ENCODE measurements at regions not wholly inside any gene's neighbourhood (a gene's known extent, or its start where the extent isn't known, plus 50 kb on each side); places are given as distances from the start of the nearest gene placed in this dataset.

GRCh38 chr18:10030816-10031541 is 117.2 kb downstream of the VAPA start:
- intact Hi-C loops (cut with DNase I), result no loop called here
- ATAC-seq (peak; percentile 27), DNase-seq (ENCODE audit: low spot score) (no peak)

- intact Hi-C loops (cut with DNase I), result no loop called here
- ATAC-seq, result peak; percentile 66
- no peak for DNase-seq (ENCODE audit: low spot score)
Observed at GRCh38 chr18:10032331-10033015, 118.7 kb downstream of the VAPA start.

GRCh38 chr18:10033016-10033399 is 119.2 kb downstream of the VAPA start:
- intact Hi-C loops (cut with DNase I), result no loop called here
- DNase-seq (ENCODE audit: low spot score) (no peak), ATAC-seq (peak; percentile 7)

DNA sequence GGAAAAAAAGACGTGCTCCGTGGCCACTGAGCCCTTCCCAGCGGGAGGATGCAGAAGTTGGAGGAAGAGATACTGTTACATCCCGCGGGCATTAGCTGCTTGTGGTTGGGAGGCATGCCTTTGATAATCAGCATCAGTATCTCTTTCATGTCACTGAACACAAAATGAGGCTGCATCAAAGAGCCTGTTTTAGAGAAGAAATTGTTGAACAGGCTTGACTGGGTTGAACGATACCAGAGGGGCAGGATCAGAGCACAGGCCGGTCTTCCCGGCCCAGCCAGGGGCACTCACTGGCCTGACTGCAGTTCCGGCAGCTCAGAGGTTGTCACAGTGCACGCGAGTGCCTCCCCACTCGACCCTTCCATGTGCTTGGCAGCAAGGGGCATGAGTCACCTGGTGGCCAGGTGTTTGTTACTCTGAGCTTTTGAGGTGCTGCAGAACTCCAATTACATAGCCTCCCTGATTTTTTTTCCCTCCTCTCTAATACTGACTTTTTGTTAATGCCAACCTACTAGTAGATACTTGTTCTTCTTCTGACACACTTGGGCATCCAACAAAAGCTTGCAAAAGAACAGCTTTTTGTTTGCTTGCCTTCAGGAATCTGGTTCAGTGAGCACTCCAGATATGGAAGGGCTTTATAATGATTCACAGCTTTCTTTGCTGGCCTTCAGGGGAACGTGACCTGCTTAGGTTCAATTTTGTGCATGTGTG is 121.6 kb downstream of the VAPA start:
- intact Hi-C loops (cut with DNase I), result no loop called here
- DNase-seq (ENCODE audit: low spot score) (no peak), ATAC-seq (peak; percentile 31)

DNA sequence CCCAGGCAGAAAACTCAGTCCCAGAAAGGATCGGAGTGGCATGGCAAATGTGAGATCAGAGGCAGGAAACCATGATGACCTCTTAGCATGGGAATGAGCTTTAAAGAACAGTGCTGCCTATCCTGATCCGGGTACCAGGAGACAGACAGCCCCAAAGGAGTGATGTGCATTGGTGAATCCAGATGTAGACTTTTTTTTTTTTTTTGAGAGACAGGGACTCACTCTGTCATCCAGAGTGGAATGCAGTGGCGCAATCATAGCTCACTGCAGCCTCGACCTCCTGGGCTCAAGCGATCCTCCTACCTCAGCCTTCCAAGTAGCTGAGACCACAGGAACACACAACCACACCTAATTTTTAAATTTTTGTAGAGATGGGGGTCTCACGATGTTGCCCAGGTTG is 122.7 kb downstream of the VAPA start:
- no peak for DNase-seq (ENCODE audit: low spot score)

GRCh38 chr18:10037181-10037580 is 123.4 kb downstream of the VAPA start:
- no peak for ATAC-seq
- intact Hi-C loops (cut with DNase I), result no loop called here
- no peak for DNase-seq (ENCODE audit: low spot score)

More for the DNA sequence above, 122.7 kb downstream of the VAPA start:
- intact Hi-C loops (cut with DNase I), result no loop called here
- no peak for ATAC-seq

- no peak for DNase-seq (ENCODE audit: low spot score)
- no peak for ATAC-seq
- intact Hi-C loops (cut with DNase I), result no loop called here
Observed at GRCh38 chr18:10038268-10038667, 124.5 kb downstream of the VAPA start.

DNA sequence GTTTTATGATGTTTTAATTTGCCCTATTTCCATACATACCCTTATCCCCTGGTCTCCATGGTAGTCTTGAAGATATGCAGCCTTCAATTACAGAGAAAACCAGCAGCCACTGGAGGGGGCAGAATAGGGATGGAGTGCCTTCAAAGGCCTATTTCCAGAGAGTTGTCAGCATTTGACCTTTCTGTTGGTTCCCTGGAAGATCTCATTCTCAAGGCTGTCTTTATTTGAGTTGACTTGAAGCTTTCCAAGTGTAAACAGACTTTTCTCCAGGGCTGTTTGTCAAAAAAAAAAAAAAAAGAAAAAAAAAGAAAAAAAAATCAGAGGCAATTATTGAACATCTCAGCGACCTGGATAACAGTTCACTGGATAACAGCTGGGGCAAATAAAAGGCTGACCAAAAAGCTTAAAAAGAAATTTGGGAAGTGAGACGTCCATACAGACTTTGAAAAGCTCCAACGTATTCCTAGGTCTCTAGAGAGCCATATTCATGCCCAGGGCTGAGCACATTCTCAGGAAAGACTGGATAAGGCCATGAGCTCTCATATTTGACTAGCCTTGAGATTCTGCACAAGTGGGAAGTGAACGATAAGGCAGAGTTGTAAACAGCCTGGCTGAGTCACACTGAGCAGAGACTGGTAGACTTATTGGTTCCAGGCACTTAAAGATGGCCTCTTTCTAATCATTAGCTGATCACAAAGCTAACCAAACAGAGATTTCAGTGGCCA is 126.6 kb downstream of the VAPA start:
- no peak for DNase-seq (ENCODE audit: low spot score)
- intact Hi-C loops (cut with DNase I), result no loop called here
- peak; percentile 85 for ATAC-seq

DNA sequence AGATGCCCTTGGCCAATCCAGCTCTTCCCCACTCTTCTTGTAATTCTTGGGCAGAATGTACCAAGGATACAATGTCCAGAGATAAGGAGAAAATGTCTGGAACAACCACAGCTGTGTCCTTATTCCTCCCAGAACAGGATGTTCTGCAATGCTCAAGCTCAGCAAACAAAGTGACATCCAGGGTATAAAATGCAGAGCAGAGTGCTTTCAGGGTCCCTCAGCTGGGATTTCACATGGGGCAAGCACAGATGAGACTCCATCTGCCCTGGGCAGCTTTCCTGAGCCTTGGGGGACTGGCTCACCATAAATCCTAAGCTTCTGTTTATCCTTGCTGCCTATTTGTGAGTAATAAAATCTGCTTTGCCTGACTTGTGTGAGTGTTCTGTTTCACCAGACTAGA is 127.4 kb downstream of the VAPA start:
- intact Hi-C loops (cut with DNase I), result no loop called here

DNA sequence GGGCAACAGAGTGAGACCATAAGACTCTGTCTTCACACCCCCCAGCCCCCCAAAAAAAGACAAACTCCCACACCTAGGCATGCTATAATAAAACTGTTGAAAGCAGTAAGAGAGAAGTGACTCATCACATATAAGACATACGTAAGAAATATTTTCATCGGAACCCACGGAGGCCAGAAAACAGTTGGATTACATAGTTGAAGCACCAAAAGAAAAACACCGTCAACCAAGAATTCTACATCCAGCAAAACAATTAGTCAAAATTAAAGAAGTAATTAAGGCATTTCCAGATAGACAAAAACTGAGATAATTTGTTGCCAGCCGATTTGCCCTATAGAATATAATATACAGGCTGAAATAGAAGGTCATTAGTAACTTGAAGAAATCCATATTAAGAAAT is 128.7 kb downstream of the VAPA start:
- intact Hi-C loops (cut with DNase I), result no loop called here
- no peak for ATAC-seq
- DNase-seq (ENCODE audit: low spot score), result no peak

More for the DNA sequence above, 127.4 kb downstream of the VAPA start:
- ATAC-seq (peak; percentile 90), DNase-seq (ENCODE audit: low spot score) (no peak)

DNA sequence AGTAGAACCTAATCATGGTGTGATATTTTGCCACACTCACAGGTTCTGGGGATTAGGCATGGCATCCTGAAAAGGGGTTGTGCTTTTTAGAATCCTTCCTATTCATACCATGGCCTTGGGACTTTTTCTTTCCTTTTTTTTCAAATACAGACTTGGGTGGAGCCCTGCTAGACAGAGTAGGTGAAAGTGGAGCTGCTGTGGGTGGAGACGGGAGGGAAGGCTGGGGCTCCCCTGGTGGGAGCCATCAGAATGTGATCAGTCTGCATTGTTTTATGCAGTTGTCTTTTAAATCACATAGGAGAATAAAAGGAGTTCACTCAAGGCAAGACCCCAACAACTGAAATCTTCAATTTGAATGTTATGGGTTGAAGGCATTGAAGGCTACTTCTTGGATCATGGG is 130.2 kb downstream of the VAPA start:
- ATAC-seq (no peak), DNase-seq (ENCODE audit: low spot score) (no peak)
- intact Hi-C loops (cut with DNase I), result no loop called here

DNA sequence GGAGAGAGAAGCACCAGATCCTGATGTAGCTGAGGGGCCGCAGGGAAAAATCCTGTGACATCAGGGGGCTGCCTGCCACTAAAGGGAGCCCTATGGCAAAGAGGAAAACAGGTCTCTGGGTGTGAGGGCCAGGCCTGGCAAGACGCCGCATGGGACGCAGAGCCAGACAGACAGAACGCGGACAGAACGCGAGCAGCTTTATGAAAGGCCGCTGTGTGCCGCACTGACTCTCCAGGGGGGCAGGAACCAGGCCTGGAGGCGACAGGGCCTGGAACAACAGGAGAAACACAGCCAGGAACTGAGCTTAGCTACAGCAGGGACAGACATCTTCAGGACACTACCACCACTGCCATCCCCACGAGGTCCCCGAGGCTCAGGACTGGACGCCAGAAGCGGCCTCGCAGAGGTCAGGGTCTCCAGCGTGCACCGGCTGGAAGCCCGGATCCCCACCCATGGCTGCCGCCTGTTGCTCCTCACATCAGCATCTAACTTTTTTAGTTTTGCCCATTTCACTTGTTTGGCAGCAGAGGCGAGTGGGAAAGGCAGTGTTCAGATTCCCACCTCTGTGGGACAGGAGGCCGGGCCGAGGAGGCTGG is 131.6 kb downstream of the VAPA start:
- intact Hi-C loops (cut with DNase I), result no loop called here
- no peak for DNase-seq (ENCODE audit: low spot score)

GRCh38 chr18:10046178-10046807 is 132.5 kb downstream of the VAPA start:
- ATAC-seq (no peak), DNase-seq (ENCODE audit: low spot score) (no peak)
- intact Hi-C loops (cut with DNase I), result no loop called here

More for the DNA sequence above, 131.6 kb downstream of the VAPA start:
- peak; percentile 9 for ATAC-seq

DNA sequence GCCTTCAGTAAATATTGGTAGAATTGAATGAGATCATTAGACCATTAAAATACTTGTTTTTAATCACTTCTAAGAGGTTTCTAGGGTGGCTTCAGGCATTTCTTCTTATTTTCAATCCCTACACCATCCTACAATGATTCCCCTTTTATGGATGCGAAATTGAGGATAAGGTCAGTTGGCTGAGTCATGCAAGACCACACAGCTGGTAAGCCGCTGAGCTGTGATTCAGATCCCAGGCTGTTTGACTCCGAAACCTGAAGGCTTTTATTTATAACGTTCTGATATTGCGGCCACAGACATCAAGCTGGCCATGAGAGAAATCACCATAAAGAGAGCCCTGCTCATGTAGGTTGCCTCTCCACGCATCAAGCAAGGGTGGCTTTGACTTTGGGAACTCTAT is 133.4 kb downstream of the VAPA start:
- ATAC-seq (no peak), DNase-seq (ENCODE audit: low spot score) (no peak)
- intact Hi-C loops (cut with DNase I), result no loop called here

GRCh38 chr18:10049747-10050146 is 135.9 kb downstream of the VAPA start:
- ATAC-seq (no peak), DNase-seq (ENCODE audit: low spot score) (no peak)
- intact Hi-C loops (cut with DNase I), result no loop called here

- intact Hi-C loops (cut with DNase I), result no loop called here
- DNase-seq (ENCODE audit: low spot score), result no peak
- no peak for ATAC-seq
Observed at GRCh38 chr18:10050956-10051355, 137.1 kb downstream of the VAPA start.

DNA sequence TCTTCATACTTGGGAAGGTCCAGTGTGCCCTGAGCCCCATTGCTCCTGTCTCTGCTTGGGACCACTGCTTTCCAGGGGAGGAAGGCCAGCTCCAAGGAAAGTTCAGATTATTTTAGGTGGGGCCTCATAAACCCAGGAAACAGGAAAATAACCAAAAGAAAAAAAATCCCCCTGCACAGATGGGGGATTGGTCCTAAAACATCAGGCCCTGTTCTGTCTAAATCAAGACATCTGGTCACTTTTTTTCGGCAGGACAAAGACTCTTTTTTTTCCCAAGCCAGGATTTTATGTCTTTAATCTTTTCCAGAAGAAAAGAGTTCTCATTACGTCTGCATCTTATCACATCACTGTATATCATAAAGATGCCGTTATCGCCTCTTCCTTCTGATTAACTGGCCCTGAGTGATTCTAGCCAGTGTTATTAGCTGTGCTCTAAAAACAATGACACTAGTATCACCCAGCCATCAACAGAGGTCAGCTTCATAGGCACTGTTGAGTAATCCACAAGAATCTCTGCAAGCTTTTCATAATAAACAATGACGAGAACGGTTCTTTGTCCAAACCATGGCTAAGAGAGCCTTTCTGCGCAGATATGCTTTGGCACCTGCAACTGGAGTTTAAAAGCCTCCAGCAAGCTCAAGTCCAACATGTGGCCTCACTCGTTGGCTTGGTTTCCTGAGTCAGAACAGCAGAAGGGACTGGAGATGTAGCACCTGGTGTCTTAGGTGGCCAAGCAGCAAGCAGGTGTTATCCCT is 138.2 kb downstream of the VAPA start:
- DNase-seq (ENCODE audit: low spot score) (peak; percentile 78), ATAC-seq (peak; percentile 94)
- intact Hi-C loops (cut with DNase I), result no loop called here

- intact Hi-C loops (cut with DNase I), result no loop called here
- ATAC-seq, result no peak
- no peak for DNase-seq (ENCODE audit: low spot score)
Observed at GRCh38 chr18:10052871-10053270, 139.1 kb downstream of the VAPA start.
